GM18498 (cell line): ENCODE measurements at regions not wholly inside any gene's neighbourhood (a gene's known extent, or its start where the extent isn't known, plus 50 kb on each side); places are given as distances from the start of the nearest gene placed in this dataset.

Experiments
- ATAC-seq: cut with Tn5 transposase; IDR thresholded peaks from one replicate; pipeline ENCODE4 v1.9.1; 2021; ENCODE audit warnings: mild to moderate bottlenecking, moderate library complexity; ENCODE audit not compliant: unreplicated experiment

- ATAC-seq: no peak
Observed at GRCh38 chr2:212873256-212873655, 278.2 kb downstream of the IKZF2 start.

GRCh38 chr2:212871597-212871996 is 279.8 kb downstream of the IKZF2 start:
- no peak for ATAC-seq

DNA sequence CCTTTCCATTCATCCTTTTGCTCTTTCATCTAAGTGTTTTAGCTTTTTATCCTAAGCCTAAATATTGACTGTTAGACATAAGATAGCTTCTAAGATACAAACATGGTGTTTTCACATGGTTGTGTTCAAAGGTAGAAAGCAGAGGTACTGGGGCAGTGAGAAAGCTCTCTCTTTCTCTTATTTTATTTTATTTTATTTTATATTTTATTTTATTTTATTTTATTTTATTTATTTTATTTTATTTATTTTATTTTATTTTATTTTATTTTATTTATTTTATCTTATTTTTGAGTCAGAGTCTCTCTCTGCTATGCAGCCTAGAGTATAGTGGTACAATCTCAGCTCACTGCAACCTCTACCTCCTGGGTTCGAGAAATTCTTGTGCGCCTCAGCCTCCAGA is 287.2 kb downstream of the IKZF2 start:
- no peak for ATAC-seq

DNA sequence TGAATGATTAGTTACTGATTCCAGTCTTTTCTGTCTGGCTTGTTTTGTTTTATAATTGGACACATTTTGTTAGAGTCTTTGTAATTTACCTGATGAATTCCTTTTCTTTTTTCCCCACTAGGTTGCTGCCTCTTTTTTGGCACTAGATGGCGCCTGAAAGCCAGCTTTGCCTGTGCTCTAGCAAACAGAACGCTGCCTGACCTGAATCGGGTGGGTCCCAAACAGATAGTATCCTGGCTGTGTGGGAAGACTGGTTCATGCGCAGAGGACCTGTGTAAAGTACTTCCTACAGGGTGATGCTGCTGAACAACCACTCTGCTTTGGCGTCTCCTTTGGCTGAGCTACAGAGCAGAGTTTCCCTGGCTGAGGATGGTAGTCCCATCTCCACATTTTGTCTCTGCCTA is 288.2 kb downstream of the IKZF2 start:
- no peak for ATAC-seq

DNA sequence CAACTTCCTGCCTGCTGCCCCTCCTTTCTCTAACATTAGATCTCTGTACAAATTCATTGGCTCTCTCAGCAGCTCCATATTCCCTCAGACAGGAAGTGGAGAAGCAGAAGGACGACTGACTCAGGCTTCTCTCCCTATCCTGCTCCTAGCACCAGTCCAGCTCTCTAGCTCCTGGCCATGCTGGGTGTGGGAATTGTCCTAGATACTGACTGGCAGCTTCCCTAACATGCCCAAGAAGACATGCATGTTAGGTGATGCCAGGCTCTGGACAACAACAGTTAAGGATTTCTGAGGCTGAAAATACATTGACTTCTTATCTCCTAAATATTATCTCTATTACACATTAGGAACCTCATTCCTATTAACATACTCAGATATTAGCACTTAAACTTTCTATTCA is 292.9 kb downstream of the IKZF2 start:
- ATAC-seq: no peak

DNA sequence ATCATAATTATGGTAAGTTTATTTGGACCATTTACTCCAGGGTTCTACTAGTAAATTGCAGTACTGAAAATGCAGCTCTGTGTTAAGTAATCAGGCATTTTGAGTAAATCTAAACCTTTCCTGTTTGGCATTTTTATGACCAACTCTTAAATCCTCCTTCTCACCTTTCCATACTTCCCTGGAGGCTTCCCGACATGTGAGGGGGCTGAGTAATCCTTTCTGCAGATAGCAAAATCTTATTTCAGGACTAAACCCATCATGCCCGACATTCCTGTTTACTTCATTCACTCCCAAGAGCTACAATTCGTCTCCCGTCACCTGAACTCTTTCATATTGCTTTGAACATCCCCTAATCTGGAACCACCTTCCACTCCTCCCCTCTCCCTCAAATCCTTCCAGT is 296.6 kb downstream of the IKZF2 start:
- no peak for ATAC-seq

DNA sequence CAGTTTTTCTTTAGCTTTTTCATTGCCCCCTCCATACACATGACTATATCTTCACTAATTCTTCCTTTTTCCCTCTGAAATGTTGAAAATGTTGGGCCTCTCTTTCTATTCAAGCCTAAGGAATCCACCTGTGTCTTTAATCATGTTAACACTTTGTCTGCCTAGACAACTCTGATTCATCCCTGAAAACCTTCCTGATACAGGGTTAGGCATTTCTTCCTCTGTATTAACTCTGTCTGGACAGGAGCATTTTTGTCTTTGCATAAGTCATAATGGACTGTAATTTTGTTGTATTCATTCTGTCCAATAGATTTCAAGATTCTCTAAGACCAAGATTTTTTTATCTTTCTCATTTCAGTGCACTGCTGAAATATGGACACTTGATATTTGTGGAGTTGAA is 297.3 kb downstream of the IKZF2 start:
- ATAC-seq: no peak

DNA sequence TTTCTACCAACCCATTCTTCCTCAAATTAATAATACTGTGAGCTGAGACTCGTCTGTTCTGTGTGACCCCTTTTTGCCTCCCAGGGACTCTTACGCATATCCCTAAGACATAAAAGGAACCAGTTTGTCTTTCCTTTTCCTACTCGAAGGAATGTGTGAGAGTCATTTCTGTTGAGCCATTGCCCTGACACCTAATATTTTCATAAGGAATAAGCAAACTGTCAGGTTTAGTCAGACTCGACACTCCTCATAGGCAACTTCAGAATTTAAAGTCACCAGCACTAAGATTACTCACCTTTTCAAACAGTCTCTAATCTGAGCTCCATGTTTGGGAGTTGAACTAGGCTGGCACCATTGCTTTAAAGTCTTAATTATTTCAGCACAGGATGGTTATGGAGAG is 305.5 kb downstream of the IKZF2 start:
- no peak for ATAC-seq

DNA sequence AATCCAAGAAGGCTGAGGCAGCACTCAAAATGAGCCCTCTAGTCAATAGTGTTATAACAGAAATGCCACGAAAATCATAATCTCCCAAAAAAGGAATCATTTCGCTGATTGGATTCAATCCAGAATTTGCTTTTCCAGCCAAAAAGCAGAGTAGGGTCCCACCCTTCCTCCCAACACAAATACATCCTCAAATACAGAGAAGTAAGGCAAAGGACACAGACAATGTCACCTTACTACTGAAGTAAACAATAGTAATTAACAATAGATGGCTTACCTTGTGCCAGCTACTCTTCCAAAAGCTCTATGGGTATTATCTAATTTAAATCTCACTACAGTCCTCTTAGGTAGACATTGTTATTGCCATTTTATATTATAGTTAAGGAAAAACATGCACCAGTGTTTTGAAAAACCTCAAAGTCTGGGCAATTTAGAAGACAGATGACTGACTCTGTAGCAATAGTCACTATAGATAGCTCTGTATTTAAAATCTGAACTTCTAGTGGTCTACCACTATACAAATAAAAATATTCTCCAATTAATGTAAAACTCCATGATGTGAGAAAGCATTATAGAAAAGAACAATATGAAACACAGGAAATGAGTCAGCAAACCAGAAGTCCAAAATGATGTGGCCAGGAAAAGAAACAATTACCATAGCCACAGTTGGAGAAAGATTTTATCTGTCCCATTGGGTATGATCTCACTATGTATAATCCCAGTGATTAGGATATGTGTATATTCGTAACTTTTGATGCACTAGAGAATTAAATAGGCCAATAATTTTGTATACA is 305.0 kb upstream of the ERBB4 start:
- ATAC-seq: no peak

- ATAC-seq: no peak
Observed at GRCh38 chr2:212842544-212843185, 304.1 kb upstream of the ERBB4 start.

DNA sequence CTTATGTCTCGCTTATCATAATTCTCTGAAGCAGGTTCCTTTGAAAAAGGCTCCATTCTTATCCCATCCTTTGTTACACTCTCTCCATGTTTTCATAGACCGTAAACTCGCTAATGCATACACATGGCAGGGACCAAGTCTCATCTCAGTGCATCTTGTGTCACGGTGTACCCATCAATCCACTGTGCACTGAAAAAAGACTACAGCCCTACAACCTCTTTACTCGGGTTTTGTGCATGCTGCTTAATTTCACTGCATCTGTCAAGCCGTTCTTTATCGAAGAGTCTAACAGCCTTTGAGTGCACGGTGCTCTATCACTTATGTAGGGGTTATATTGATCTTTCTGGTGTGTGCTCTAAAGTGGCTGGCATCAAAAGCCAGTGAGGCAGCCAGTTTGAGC is 302.9 kb upstream of the ERBB4 start:
- ATAC-seq: no peak

GRCh38 chr2:212832211-212833195 is 293.9 kb upstream of the ERBB4 start:
- ATAC-seq: no peak

DNA sequence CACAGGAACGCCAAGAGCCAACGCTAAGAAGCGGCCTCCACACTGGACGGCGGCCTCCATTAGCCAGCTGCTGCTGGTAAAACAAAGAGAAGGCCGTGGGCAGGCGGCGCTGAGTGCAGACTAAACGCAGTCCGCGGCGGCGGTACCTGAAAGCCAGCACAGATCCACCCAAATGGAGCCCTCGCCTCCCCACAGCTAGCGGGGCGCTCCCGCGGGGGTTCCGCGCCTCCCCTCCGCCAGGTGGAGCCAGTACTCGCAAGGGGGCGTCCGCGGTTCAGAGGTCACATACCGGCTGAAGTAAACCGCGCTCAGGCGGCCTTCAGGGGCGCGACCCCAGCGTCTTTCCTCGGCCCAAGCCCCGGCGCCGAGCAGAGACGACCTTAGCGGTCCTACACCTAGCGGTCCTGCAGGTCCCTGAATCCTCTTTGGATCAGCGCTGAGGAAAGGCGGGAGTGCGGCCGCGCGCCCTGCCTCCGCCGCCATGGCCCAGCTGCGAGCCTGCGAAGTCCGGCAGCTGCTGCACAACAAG is 293.1 kb upstream of the ERBB4 start:
- ATAC-seq: no peak

DNA sequence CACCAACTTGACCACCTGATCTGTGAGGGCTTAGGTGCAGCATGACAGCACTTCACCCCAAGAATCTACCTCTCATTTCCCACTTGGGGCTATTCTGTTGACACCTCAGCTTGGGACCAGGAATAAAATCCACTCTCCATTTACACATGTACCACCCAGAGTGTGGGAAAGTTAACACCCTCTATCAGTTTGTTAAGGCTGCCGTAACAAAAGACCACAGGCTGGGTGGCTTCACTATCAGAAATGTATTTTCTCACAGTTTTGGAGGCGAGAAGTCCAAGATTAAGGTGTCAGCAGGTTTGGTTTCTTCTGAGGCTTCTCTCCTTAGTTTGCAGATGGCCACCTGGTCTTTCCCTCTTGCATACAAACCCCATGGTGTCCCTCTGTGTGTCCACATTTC is 277.7 kb upstream of the ERBB4 start:
- ATAC-seq: no peak

DNA sequence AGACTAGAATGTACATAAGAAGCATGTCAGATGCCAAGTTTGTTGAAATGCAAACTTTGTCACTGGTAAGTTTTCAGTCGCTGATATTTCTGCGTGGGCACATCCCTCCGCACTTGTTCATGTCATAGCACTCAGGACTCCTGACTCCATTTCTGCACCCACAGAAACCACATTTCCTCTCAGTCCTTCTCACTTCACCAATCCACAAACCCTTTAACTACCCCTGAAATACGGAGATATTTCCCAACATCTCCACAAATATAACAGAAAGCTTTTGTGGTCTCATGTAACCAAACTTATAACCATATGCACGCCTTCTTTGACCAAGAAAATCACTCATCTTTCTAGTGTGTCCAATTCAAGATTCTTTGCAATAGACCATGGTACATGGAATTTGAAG is 276.9 kb upstream of the ERBB4 start:
- peak; percentile 66 for ATAC-seq

GRCh38 chr2:212814941-212815340 is 276.3 kb upstream of the ERBB4 start:
- peak; percentile 16 for ATAC-seq

GRCh38 chr2:212811921-212812320 is 273.3 kb upstream of the ERBB4 start:
- ATAC-seq: no peak

DNA sequence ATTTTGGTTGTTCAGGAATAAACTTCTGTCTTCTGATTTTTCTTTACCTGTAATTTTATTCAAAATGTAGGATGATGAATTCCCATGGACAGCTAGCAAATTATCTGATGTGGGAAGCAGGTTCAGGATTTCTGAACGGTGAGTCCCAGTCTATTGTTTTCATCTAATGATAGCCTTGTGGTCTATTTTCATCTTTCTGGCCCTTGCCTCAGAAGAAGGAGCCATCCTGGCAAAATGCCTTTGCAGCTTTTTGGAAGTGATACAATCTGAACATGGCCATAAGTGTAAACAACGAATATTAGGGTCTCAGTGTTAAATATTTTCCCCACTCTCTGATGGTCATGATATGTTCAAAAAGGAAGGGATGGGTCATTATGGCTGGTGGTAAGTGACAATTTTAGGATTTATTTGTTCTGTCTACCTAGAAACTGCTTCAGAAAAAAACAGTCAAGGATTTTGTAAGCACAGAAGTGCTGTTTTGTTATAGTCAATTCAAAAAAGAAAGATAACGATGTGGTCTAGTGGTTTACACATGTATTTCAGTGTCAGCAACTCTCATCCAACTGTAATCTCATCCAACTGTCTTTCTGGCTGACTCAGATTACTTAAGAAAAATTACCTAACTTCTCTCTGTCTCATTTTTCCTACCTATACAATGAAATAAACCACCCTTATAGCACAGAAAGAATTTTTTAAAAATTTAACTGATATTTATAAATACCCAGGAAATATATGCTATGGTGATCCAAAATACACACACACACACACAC is 272.6 kb upstream of the ERBB4 start:
- no peak for ATAC-seq

- no peak for ATAC-seq
Observed at GRCh38 chr2:212797484-212798205, 259.0 kb upstream of the ERBB4 start.

- peak; percentile 81 for ATAC-seq
Observed at GRCh38 chr2:212794471-212794870, 255.9 kb upstream of the ERBB4 start.
